COLO829 (cell line): ENCODE measurements at regions not wholly inside any gene's neighbourhood (a gene's known extent, or its start where the extent isn't known, plus 50 kb on each side); places are given as distances from the start of the nearest gene placed in this dataset.

Source experiments
- DNase-seq: peaks from one replicate; pipeline ENCODE4 v3.0.0; 2012; ENCODE audit warnings: low spot score

DNA sequence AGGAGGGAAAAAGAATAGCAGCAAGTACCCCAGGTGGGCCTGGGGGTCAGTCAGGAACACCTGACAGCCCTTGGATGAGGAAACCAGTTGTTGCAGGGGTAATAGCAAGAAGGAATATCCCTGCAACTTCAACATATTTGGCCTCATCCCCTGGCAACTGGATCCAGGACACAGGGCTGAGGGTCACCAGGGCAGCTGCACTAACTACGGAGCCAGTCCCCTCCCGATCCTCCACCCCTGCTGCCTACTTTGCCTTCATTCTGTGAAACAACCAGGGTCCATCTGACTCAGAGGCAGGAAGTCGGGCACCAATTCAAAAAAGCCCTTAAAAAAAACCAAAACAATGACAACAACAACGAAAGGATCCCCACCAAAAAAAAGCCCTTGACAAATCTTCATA, 52.9 kb downstream of the FRMPD3 start:
- no peak for DNase-seq

DNA sequence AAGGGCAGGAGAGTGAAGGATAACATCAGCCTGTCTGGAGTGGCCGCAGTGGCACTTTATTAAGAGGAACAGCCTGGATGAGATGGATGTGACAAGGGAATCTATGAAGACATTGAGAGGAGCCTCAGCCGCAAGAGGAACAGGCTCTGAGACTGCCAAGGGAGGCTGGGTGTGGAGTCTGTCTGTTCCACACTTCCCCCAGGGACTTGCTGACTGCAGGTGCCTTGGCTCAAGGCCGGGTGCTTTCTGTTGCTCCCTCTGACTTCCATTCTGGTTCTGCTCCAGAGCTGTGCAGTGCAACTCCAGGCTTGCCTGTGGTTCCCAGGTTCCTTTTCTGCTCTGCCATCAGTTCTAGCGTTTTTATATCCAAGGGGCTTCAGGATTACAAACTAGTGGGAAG, 54.6 kb downstream of the FRMPD3 start:
- no peak for DNase-seq

DNA sequence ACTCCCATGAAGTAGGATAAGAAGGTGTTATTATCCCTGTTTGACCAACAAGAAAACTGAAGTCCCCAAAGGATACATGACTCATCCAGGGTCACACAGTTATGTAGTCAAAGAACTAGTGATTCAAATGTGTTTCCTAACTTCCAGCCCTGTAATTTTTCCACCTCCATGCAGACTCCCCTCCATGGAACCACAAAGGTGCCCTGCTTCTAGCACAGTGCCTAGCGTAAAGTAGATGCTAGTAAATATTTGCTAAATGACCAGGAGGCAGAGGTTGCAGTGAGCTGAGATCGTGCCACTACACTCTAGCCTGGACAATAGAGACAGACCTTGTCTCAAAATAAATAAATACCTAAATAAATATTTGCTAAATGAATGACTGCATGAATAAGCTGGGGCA, 55.8 kb downstream of the FRMPD3 start:
- no peak for DNase-seq

DNA sequence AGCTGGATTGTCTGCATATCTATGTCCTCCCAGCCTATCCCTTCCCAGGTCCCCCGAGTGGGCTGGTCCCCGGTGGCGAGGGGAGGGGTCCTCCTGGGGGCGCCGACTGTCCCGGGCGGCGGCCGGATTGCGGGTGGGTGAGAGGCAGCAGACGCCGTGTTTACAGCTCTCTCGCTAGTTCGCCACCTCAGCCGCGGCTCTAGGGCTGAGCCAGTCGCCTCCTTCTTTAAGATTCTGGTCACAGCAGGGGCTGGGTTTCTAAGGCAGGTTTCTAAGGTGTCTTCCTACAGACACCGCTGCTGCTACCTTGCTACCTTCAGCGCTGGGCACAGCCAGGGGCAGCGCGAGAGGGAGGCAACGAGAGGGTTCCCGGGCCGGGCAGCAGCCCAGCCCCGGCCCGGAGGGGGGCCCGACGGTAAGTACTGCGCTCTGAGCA, 57.2 kb downstream of the FRMPD3 start:
- DNase-seq = no peak

DNA sequence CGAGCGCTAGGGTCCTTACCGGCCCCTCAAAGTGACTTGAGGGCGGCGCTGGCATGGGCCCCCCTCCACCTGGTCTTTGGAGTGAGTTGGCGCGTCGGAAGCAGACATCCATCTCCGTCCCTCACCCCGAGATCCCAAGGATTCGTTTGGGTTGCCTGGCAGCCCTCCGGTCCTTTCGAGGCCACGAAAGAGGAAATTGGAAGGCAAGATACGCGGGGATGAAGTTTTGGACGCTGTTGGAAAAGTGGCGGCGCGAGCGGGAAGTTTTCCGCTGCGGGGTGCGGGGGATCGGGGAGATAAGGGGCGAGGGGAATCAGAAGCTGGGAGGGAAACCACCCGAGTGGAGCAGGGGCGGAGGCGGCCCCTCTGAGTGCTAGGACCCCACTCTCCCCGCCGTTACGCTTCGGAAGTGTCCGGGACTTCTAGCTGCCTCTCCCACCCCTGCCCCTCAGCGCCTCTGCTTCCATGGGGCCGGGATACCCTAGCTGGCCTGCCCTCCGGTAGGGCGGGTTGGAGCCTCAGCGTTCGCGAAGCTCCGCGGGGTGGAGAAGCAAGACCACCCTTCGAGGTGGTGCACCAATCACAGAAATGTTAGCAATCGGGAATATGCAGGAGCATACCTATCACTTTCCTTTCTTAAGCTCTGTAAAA, 57.8 kb downstream of the FRMPD3 start:
- no peak for DNase-seq

DNA sequence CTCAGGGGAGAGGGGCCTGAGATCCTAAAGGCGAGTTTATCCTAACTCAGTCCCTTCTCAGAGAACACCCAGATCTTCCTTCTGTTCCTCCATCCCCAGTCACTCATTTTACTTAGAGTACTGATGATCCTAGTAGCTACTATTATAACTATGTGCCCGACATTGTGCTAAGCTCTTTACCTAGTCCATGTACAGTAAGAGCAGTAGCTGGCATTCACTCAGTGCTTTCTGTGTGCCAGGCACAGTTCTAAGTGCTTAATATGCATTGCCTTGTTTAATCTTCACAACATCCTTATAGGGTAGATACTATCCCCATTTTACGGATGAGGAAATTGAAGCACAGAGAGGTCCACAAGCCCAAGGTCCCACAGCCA, 58.3 kb downstream of the FRMPD3 start:
- no peak for DNase-seq

DNA sequence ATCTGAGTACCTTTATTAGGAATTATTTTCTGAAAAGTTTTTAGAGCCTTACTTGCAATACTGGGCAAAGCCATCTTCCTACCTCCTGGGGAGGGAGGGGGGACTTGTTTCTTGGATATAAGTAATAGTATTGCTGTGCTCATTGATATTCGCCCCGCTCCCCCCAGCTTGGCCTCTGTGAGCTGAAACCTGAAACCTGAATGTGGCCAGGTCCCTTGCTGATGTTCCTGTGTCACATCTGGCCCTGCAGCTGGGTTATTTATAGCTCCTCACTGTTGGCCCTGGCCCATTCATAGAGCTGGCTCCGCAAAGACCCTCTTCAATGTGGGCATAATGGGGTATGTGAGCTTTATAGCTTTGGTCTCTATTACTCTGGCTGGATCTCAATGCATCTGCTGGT, 59.5 kb downstream of the FRMPD3 start:
- DNase-seq = no peak

DNA sequence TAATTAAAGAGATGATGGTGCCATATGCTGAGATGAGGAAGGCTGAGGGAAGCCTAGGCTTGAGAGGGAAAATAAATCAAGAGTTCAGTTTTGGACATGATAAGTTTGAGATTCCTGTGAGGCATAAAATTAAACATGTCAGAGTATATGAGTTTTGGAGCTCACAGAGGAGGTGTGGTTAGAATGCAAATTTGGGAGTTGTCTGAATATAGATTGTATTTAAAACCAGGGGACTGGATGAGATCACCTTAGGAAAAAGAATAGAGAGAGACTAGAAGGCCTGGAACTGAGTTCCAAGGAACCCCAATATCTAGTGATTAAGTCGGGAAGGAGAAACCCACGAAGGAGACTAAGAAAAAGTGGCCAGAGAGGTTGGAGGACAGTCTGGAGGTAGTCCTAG, 65.5 kb downstream of the FRMPD3 start:
- DNase-seq = no peak

DNA sequence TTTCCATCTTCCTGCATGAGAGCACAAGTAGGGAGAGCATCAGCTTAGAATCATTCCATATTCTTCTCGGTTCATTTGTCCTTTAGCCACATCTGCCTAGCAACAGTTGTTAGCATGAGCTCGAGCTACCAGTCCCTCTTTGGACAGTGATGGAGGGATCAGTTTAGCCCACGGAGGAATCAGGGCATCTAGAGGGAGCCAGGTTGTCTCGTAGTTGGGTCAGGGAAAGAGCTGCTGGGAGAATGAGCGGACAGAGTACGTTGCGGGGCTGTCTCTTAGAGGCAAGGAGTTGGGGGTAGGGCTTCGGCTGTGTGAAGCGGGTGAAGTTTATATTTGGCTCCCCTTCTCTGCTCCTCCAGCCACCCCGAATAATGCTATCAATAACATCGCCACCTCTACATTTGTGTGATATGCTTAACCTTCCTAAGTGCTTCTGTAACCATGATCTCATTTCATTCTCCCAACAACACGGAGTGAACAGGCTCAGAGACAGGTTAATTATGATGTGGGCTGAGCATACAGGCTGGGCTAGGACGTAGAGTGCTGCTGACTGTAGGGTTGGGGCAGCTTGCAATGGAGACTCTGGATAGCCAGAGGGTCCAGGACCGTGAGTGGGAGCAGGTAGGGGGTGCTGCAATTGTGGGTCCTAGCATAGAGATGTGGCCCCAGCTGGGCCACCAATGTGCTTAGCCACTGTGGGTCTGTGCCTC, 72.6 kb downstream of the FRMPD3 start:
- no peak for DNase-seq

DNA sequence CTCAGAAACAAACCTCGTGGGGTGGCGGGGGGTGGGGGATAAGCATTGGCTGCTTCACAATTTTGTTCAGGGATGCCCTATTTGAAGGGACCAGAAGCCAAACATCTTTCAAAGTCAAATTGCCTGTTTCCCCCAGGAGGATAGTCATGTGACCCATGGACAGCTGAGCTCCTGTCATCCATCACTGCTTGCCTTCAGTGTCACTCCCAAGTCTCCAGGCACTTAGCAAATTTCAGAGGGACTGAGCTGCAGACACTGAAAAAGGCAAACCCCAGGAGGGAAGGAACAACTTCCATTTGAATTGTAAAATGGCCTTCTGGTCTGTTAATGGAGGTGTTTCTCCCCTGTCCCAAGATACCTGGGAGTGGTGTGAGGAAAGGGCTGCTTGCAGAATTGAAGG, 73.4 kb downstream of the FRMPD3 start:
- DNase-seq = no peak

DNA sequence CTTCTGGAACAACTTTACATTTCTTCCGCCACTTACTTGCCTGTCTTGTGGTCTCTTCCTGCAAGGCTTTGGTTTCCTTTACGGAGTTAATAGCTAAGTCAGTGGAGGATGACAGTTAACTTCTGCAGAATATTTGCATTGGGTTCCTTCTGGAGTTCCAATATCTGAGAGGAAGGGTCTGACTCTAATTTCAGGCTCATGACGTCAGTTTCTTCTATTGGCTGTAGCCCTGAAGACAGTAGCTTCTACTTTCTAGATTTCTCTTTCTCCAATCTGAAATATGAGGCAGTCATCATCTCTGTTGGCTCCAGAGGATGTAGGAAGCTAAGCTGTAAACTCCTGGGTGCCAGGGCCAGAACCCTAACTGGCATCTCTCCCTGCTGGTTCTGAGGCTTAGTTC, 76.7 kb downstream of the FRMPD3 start:
- DNase-seq = no peak

DNA sequence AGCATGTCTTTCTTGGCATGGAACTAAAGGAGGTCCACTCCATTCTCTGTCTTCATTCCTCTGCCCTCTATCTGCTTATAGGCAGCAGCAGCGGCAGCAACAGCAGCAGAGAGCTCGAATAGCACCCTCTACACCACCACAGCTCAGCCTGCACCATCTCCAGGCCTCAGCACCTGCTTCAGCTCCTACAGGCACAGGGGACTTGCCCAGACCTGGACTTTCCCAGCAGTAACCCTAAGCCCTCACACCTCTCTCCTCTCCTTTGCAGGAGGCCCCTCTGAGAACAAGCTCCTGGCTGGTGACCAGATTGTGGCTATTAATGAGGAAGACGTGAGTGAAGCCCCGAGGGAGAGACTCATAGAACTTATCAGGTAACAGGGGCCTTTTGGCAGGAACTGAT, 80.7 kb downstream of the FRMPD3 start:
- no peak for DNase-seq

DNA sequence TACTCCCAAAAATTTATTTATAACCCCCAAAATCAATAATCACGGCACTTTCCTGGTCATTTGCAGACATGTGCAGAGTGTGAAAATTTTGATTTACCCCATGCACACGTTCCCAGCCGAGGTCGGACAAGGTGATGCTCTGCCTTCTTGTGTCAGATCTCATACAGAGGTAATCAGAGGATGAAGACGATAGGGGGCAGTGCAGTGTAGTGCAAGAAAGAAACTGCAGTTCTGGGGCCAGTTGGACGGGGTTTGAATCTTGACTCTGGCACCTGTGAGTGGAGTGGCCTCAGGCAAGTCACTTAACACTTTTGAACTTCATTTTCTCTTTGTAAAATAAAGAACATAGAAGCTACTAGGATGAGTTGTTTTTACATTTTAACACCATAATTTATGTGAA, 88.4 kb downstream of the FRMPD3 start:
- DNase-seq = peak; percentile 16

DNA sequence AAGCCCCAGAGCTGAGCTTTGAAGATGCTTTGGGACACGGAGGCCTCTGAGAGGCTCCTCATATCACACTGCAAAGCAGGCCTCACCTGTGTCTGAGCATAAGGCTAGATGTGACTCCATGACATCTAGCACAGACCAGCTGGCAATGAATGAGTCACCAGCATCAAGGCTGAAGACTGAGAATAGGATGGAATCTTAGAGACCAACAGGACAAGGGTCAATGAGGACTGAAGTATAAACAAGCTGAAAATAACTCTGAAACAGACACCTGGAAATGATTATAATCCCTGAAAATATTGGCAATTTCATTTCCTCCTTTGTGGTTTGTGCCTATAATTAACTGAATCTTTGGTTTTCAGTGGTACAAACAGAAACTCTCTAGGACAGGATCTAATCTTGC, 87.1 kb upstream of the PRPS1 start:
- DNase-seq = no peak

DNA sequence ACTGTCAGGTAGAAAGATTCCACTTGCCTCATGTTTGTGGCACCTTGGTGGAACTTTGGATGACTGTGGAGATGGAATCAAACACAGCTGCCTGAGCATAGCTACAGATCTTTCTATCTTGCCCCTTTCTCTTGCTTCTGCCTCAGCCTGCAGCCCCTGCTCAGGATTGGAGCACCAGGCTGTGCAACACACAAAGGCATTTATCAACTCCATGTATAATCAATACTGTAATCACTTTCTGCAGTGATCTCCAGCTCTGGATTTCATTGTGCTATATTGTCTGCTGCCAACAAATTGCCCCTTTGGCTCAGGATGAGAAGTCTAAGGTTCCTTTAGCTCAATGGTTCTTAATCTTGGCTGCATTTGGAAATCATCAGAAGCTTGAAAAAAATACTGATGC, 86.3 kb upstream of the PRPS1 start:
- no peak for DNase-seq

DNA sequence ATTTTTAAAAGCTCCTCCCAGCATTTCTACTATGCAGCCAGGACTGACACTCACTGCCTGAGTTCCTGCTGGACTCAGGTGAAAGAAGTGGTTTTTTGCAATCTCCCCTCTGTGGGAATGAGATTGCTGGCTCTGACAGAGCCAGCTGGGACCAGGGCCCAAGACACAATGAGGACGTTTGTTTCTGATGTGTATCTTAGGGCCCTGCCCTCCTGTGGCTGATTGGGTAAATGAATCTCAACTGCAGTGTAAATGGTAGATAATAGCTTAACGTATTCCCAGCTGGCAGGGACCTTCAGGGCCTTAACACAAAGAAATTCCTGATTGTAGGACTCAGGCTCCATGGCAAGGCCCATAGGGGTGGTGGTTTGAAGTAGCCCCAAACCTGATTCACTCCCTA, 85.8 kb upstream of the PRPS1 start:
- peak; percentile 41 for DNase-seq

DNA sequence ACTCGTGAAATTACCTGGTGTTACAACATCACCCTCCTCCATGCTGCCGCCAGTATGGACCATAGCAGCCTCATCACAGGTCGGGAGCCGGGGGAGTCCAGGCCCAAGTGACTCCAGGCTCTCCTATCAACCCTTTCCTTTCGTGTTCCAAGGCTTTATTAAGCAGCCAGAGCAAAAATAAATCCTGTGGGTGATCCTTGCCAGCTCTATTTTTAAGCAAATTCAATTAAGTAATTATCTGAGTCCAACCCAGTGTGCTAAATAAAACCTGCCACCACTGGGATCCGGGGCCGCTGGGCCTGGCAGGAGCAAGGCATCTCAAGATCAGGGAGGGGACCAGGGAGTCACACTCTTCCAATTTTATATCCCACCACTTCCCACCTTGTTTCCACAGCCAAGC, 80.7 kb upstream of the PRPS1 start:
- DNase-seq = no peak

DNA sequence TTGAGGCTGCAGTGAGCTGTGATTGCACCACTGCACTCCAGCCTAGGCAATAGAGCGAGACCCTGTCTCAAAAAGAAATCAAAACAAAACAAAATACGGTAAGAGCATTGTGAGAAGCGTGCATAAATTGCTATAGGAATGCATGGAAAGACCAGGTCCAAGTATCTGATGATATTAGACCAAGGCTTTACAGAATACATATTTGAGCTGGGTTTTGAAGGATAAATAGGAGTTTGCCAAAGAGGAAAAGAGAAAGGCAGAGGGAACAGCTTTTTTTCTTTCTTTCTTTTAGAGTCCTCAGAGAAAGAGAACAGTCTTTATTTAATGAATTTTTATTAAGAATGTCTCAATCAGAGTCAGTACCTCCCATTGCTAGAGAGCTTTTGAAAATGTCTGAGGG, 79.5 kb upstream of the PRPS1 start:
- DNase-seq = no peak

DNA sequence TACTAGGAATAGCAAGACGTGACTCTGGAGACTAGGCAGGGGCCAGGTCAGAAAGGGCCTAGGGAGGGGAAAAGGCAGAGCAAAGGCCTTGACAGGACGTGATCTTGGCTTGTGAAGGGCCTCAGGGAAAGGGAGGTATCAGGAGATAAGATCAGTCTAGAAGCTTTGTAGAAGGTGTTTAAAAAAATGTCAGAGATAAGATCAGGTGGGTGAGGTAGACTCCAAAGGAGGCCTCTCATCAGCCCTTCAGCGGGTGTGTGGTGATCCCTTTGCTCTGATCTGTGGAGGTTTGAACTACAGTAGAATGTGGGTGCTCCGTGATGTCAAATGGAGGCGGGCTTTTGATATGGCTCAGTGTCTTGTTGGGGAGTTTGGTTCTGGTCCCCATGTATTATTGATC, 78.8 kb upstream of the PRPS1 start:
- no peak for DNase-seq

DNA sequence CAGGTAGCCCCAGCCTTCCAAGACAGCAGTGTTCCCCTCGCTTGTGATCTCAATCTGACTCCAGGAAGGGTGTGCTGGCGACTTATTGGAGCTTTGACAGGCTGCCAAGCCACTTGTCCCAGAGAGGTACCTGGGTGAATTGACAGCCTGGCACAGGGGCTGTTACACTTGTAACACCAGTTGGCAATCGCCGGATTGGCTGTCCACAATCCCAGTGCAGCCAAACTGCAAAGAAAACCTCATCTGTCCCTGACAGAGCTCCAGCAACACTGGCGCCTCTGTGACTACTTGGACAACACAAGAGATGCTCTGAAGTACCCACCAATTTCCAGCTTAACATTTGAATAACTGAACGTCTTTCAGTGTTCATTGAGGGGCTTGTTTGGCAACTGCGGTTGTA, 76.8 kb upstream of the PRPS1 start:
- DNase-seq = no peak

DNA sequence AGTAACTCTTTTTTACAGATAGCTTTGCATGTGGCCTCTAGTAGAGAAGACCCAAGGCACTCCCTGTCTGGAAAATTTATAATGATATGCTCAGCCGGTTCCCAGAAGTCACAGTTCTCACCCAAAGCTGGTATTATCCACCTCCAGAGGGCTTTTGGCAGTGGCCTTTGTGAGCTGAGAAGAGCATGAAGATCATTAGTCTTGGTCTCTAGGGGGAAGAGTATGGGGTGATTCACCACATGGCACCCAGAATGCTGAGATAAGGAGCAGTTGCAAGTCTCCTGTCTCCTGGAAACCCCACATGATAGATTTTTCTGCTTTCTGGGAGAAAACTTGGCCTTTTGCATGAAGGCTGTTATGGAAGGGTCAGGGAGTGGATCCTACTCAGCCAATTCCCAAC, 75.4 kb upstream of the PRPS1 start:
- no peak for DNase-seq

DNA sequence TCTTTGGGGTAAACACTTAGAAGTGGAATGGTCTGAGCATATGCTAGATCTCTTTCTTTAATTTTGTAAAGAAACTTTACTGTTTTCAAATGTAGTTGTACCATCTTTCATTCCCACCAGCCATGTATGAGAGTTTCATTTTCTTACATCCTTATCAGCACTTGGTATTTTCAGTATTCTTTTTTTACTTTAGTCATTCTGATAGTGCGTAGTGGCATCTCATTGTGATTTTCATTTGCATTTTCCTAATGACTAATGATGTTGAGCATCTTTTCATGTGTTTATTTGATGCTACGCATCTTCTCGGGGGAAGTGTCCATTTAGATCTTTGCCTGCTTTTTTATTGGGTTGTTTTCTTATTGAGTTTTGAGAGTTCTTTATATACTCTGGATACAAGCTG, 71.3 kb upstream of the PRPS1 start:
- no peak for DNase-seq

DNA sequence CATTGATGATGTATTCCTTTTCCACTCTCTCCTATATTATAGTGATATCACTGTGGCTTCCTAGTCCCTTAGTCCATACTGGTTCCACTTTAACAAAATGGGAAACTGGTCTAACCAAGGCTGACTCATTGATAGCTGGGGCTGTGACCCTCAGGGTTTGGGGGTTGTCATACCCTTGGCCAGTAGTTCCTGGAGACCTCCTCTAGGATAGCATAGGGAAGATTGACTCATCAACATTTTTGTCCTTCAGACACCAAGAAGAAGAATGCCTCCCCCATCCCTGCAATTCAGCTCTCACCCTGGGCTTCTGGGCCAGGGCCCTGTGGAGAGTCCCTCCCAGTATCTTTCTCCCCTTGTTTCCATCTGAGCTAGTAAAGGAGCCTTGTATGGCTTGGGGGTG, 68.8 kb upstream of the PRPS1 start:
- DNase-seq = no peak

DNA sequence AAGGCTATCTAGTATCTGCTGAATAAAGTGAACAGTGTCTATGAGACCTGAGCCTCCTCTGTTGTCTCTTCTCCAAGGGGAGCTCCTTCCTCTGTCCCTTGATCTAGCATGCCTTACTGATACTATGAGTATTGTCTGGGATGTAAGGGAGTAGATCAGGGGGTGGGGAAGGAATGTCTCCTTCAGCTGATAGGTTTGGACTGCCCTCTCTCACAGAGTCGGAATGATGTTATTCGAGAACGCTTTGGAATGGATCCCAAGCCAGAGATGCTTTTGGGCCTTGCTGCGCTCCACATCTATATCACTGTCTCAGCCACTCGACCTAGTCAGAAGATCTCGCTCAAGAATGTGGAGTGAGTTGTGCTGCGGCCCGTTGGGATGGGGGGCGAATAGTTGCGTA, 68.3 kb upstream of the PRPS1 start:
- DNase-seq = no peak
